Neuronal stem cell (in vitro differentiated cells): ENCODE measurements at regions not wholly inside any gene's neighbourhood (a gene's known extent, or its start where the extent isn't known, plus 50 kb on each side); places are given as distances from the start of the nearest gene placed in this dataset.

Experiments used
- DNase-seq: peaks from one replicate; pipeline ENCODE4 v3.0.0-alpha.2; 2013; ENCODE audit warnings: low spot score
- H2AFZ ChIP-seq: one replicate; pipeline ENCODE4 v1.6.1; 2013; ENCODE audit warnings: mild to moderate bottlenecking, low read length, inconsistent platforms
- H2AK5ac ChIP-seq: 2 replicates; pipeline ENCODE4 v1.6.1; 2013; ENCODE audit warnings: low read depth, mild to moderate bottlenecking, inconsistent platforms, low read length, moderate library complexity, mixed read lengths
- H2BK120ac ChIP-seq: 2 replicates; pipeline ENCODE4 v1.6.1; 2013; ENCODE audit warnings: low read depth, mild to moderate bottlenecking, inconsistent platforms, low read length, moderate library complexity, mixed read lengths
- H2BK12ac ChIP-seq: one replicate; pipeline ENCODE4 v1.6.1; 2013; ENCODE audit warnings: low read length, inconsistent platforms
- H2BK15ac ChIP-seq: 2 replicates; pipeline ENCODE4 v1.6.1; 2013; ENCODE audit warnings: mild to moderate bottlenecking, low read length, inconsistent platforms, mixed read lengths
- H2BK5ac ChIP-seq: one replicate; pipeline ENCODE4 v1.6.1; 2013; ENCODE audit warnings: inconsistent platforms, mild to moderate bottlenecking, low read length, moderate library complexity
- H3K14ac ChIP-seq: one replicate; pipeline ENCODE4 v1.6.1; 2013; ENCODE audit warnings: low read length, inconsistent platforms
- H3K18ac ChIP-seq: 2 replicates; pipeline ENCODE4 v1.6.1; 2013; ENCODE audit warnings: low read length, inconsistent platforms
- H3K23ac ChIP-seq: 2 replicates; pipeline ENCODE4 v1.6.1; 2013; ENCODE audit warnings: low read depth, mild to moderate bottlenecking, mixed read lengths, low read length, inconsistent platforms; ENCODE audit not compliant: poor library complexity
- H3K27ac ChIP-seq: replicated peaks from 3 replicates; pipeline ENCODE4 v1.5.1; 2013; ENCODE audit warnings: low read length, inconsistent platforms
- H3K27me3 ChIP-seq, 3 experiments: 2 replicates each; pipeline ENCODE4 v1.6.1; 2013; ENCODE audit warnings: low read length in 3 of 3, mild to moderate bottlenecking in 2 of 3, inconsistent platforms in 1 of 3, low read depth in 1 of 3, mixed read lengths in 1 of 3, moderate library complexity in 1 of 3; ENCODE audit not compliant: control insufficient read depth in 3 of 3, insufficient read depth in 3 of 3
- H3K36me3 ChIP-seq, 2 donors: replicated peaks in 1 of 2; 2 replicates each; pipeline ENCODE4 v1.6.1; 2013; ENCODE audit warnings: low read length in 2 of 2; ENCODE audit not compliant: control insufficient read depth in 2 of 2, insufficient read depth in 2 of 2
- H3K4ac ChIP-seq: 2 replicates; pipeline ENCODE4 v1.6.1; 2013; ENCODE audit warnings: inconsistent platforms, mild to moderate bottlenecking, low read length, moderate library complexity
- H3K4me1 ChIP-seq, 2 donors: 1 replicate in 1 of 2; 2 replicates in 1 of 2; pipeline ENCODE4 v1.6.1; 2013; ENCODE audit warnings: low read length in 2 of 2, low read depth in 1 of 2; ENCODE audit not compliant: control insufficient read depth in 2 of 2, insufficient read depth in 1 of 2
- H3K4me2 ChIP-seq: one replicate; pipeline ENCODE4 v1.6.1; 2013; ENCODE audit warnings: mild to moderate bottlenecking, low read length, inconsistent platforms; ENCODE audit not compliant: insufficient read depth, poor library complexity, severe bottlenecking
- H3K4me3 ChIP-seq, 2 donors: 2 replicates each; pipeline ENCODE4 v1.5.1; 2013; ENCODE audit warnings: low read length in 2 of 2, mild to moderate bottlenecking in 2 of 2, inconsistent platforms in 1 of 2, moderate library complexity in 1 of 2
- H3K79me1 ChIP-seq: one replicate; pipeline ENCODE4 v1.6.1; 2013; ENCODE audit warnings: low read depth, mild to moderate bottlenecking, inconsistent platforms, low read length, moderate library complexity
- H3K9ac ChIP-seq: one replicate; pipeline ENCODE4 v1.6.1; 2013; ENCODE audit warnings: mild to moderate bottlenecking, low read depth, low read length, inconsistent platforms; ENCODE audit not compliant: poor library complexity
- H3K9me3 ChIP-seq, 2 donors: replicated peaks in 1 of 2; 2 replicates each; pipeline versions ENCODE3 to v1.6.1; 2013; ENCODE audit warnings: low read length in 2 of 2, mild to moderate bottlenecking in 2 of 2, inconsistent platforms in 1 of 2, low read depth in 1 of 2, mixed read lengths in 1 of 2, moderate library complexity in 1 of 2; ENCODE audit not compliant: control insufficient read depth in 2 of 2, insufficient read depth in 1 of 2
- H4K8ac ChIP-seq: one replicate; pipeline ENCODE4 v1.6.1; 2013; ENCODE audit warnings: low read depth, mild to moderate bottlenecking, inconsistent platforms, low read length, moderate library complexity
- H4K91ac ChIP-seq: one replicate; pipeline ENCODE4 v1.6.1; 2013; ENCODE audit warnings: low read length, low read depth, mild to moderate bottlenecking, inconsistent platforms; ENCODE audit not compliant: poor library complexity
- WGBS, 2 donors: extraction: QIAGEN DNeasy Blood & Tissue Kit; methylation state at CpG; one replicate each; pipeline ENCODE4 v1.1.7; 2013; ENCODE audit warnings: missing lambda C conversion rate in 2 of 2, mixed read lengths in 1 of 2; ENCODE audit not compliant: insufficient read length in 2 of 2, insufficient replicate concordance in 1 of 2; ENCODE audit errors: extremely low coverage in 2 of 2; 5-methylcytosine and 5-hydroxymethylcytosine counted together

- Histone ChIP-seq H3K4me2 (no peak overlapping the region), H3K14ac (no peak overlapping the region), H3K79me1 (no peaks in the 10 kb centered on the region), H2BK120ac (no peak overlapping the region), H3K9me3 (no peaks in the 10 kb centered on the region), H3K4me3 (no peak overlapping the region), H3K18ac (no peak overlapping the region), H2AFZ (no peak overlapping the region), H3K23ac (no peak overlapping the region), H3K9ac (no peak overlapping the region), H2AK5ac (no peak overlapping the region), H2BK15ac (no peak overlapping the region), H2BK12ac (no peak overlapping the region), H3K4me1 (no peaks in the 10 kb centered on the region), H3K27ac (no peak overlapping the region), H3K27me3 (peaks cover 0 to 1% (median 0%) of the 10 kb centered on the region in 3 experiments), H4K91ac (no peak overlapping the region), H4K8ac (no peak overlapping the region), H3K4ac (no peak overlapping the region), H3K36me3 (no peaks in the 10 kb centered on the region), H2BK5ac (no peak overlapping the region)
- no peak for DNase-seq
- no CpG with 5 or more reads among the region's 6 CpGs for WGBS, 2 donors
These were observed 237.3 kb upstream of the PROX1 start for GRCh38 chr1:213750231-213751063.

GRCh38 chr1:213751064-213751397 is 236.7 kb upstream of the PROX1 start:
- no CpG with 5 or more reads among the region's 1 CpG for WGBS, 2 donors
- H2BK120ac ChIP-seq = no peak overlapping the region
- no peak overlapping the region for H4K8ac ChIP-seq

GRCh38 chr1:213759359-213760181 is 228.2 kb upstream of the PROX1 start:
- Histone ChIP-seq H3K4ac (no peak overlapping the region), H3K4me1 (peaks cover 0 to 3% of the 10 kb centered on the region in 2 donors), H3K79me1 (no peaks in the 10 kb centered on the region), H2BK120ac (no peak overlapping the region), H2BK15ac (no peak overlapping the region), H2BK12ac (no peak overlapping the region), H3K4me3 (no peak overlapping the region), H3K18ac (no peak overlapping the region), H4K8ac (no peak overlapping the region), H2AFZ (no peak overlapping the region), H2BK5ac (no peak overlapping the region), H2AK5ac (no peak overlapping the region), H4K91ac (no peak overlapping the region), H3K27me3 (no peaks in the 10 kb centered on the region), H3K36me3 (no peaks in the 10 kb centered on the region), H3K23ac (no peak overlapping the region), H3K27ac (no peak overlapping the region), H3K9me3 (no peaks in the 10 kb centered on the region), H3K9ac (no peak overlapping the region), H3K4me2 (no peak overlapping the region), H3K14ac (no peak overlapping the region)
- DNase-seq = no peak
- WGBS, 2 donors = no CpG with 5 or more reads among the region's 6 CpGs

More at GRCh38 chr1:213751064-213751397, 236.7 kb upstream of the PROX1 start:
- H3K4me2 ChIP-seq = no peak overlapping the region
- H4K91ac ChIP-seq = no peak overlapping the region
- H3K36me3 ChIP-seq = no peaks in the 10 kb centered on the region
- H2AFZ ChIP-seq = no peak overlapping the region
- H3K18ac ChIP-seq = no peak overlapping the region
- H2BK15ac ChIP-seq = no peak overlapping the region
- no peaks in the 10 kb centered on the region for H3K79me1 ChIP-seq
- H3K9ac ChIP-seq = no peak overlapping the region
- H3K23ac ChIP-seq = no peak overlapping the region
- H3K27ac ChIP-seq = no peak overlapping the region
- no peak overlapping the region for H3K4me3 ChIP-seq
- no peaks in the 10 kb centered on the region for H3K4me1 ChIP-seq
- H3K4ac ChIP-seq = no peak overlapping the region
- H2AK5ac ChIP-seq = no peak overlapping the region
- H3K14ac ChIP-seq = no peak overlapping the region
- H2BK12ac ChIP-seq = no peak overlapping the region
- no peak overlapping the region for H2BK5ac ChIP-seq
- no peak for DNase-seq
- peaks cover 0 to 1% (median 0%) of the 10 kb centered on the region in 3 experiments for H3K27me3 ChIP-seq
- no peaks in the 10 kb centered on the region for H3K9me3 ChIP-seq

GRCh38 chr1:213761845-213762407 is 225.8 kb upstream of the PROX1 start:
- DNase-seq = no peak
- Histone ChIP-seq H3K23ac (no peak overlapping the region), H3K36me3 (no peaks in the 10 kb centered on the region), H3K27me3 (no peaks in the 10 kb centered on the region), H3K27ac (no peak overlapping the region), H2BK120ac (no peak overlapping the region), H2AFZ (no peak overlapping the region), H3K4ac (no peak overlapping the region), H4K8ac (no peak overlapping the region), H3K4me3 (no peak overlapping the region), H3K9ac (peak overlapping the region; percentile 7), H3K4me1 (peaks cover 0 to 3% of the 10 kb centered on the region in 2 donors), H2AK5ac (no peak overlapping the region), H3K79me1 (no peaks in the 10 kb centered on the region), H2BK12ac (no peak overlapping the region), H4K91ac (no peak overlapping the region), H2BK5ac (no peak overlapping the region), H3K14ac (no peak overlapping the region), H3K4me2 (no peak overlapping the region), H2BK15ac (no peak overlapping the region), H3K9me3 (no peaks in the 10 kb centered on the region), H3K18ac (no peak overlapping the region)
- WGBS, 2 donors = 100% methylated on average over 1 of the region's 7 CpGs; no CpG with 5 or more reads in 1 of the 2 donors
